ENCODE measurements at regions not wholly inside any gene's neighbourhood (a gene's known extent, or its start where the extent isn't known, plus 50 kb on each side); places are given as distances from the start of the nearest gene placed in this dataset.

DNA sequence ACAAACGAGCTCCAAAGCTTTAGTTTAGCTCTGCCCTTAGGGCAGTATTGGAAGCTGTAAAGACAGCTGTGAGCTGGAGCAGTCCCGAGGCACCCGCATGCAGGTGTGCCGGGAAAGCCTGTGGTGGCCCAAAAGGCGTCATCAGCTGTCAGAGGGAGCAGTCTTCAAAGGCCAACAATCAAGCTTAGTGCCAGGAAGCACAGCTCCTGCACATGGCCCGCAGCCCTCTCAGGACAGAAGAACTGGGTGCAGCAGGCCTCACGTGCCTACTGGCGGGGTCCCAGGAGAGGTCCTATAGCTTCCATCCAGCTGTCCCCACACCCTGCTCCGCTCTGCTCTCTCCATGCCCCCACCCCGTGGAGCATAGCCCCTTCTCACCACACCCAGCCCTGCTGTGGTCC, 92.2 kb upstream of the TRIM2 start:
- ChIA-PET POLR2A (no interaction called here), CTCF (no interaction called here)
- H3K36me3 ChIP-seq (ENCODE audit: control insufficient read depth, insufficient read depth, low read length) = no peaks in the 10 kb centered on the region
- TF ChIP-seq, protein P1, sequence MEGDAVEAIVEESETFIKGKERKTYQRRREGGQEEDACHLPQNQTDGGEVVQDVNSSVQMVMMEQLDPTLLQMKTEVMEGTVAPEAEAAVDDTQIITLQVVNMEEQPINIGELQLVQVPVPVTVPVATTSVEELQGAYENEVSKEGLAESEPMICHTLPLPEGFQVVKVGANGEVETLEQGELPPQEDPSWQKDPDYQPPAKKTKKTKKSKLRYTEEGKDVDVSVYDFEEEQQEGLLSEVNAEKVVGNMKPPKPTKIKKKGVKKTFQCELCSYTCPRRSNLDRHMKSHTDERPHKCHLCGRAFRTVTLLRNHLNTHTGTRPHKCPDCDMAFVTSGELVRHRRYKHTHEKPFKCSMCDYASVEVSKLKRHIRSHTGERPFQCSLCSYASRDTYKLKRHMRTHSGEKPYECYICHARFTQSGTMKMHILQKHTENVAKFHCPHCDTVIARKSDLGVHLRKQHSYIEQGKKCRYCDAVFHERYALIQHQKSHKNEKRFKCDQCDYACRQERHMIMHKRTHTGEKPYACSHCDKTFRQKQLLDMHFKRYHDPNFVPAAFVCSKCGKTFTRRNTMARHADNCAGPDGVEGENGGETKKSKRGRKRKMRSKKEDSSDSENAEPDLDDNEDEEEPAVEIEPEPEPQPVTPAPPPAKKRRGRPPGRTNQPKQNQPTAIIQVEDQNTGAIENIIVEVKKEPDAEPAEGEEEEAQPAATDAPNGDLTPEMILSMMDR (IDR thresholded peaks at IDR 0.05; ENCODE audit: insufficient read depth in 1 of 2, low read depth in 1 of 2, low read length in 1 of 2, severe bottlenecking in 1 of 2, unreplicated experiment in 1 of 2) = no peak
- Mint-ChIP-seq H3K4me3 (ENCODE audit: unreplicated experiment) (no peak overlapping the region), H3K27ac (ENCODE audit: unreplicated experiment) (no peak overlapping the region), H3K36me3 (ENCODE audit: insufficient read depth, unreplicated experiment) (no peaks in the 10 kb centered on the region), H3K27me3 (ENCODE audit: insufficient read depth, unreplicated experiment) (no peaks in the 10 kb centered on the region), H3K4me1 (ENCODE audit: low read depth, unreplicated experiment) (no peaks in the 10 kb centered on the region), H3K9me3 (ENCODE audit: unreplicated experiment) (no peaks in the 10 kb centered on the region)
- peaks cover 11% of the 10 kb centered on the region for H3K4me1 ChIP-seq
- no peak for DNase-seq
- no peaks in the 10 kb centered on the region for H3K27me3 ChIP-seq (replicated peaks; ENCODE audit: control insufficient read depth, insufficient read depth, low read length)
- no peak overlapping the region for H3K4me3 ChIP-seq (ENCODE audit: low read depth, low read length)
- intact Hi-C loops (cut with micrococcal nuclease; ENCODE audit: unreplicated experiment) = no loop called here
- no TSS peak for BruUV-seq (replicated peaks)
- H3K9me3 ChIP-seq = no peaks in the 10 kb centered on the region

GRCh38 chr4:153113061-153113837, 91.0 kb upstream of the TRIM2 start:
- Histone ChIP-seq H3K4me3 (ENCODE audit: low read depth, low read length) (no peak overlapping the region), H3K27me3 (replicated peaks; ENCODE audit: control insufficient read depth, insufficient read depth, low read length) (no peaks in the 10 kb centered on the region), H3K9me3 (no peaks in the 10 kb centered on the region), H3K36me3 (ENCODE audit: control insufficient read depth, insufficient read depth, low read length) (no peaks in the 10 kb centered on the region), H3K4me1 (peaks cover 11% of the 10 kb centered on the region)
- DNase-seq = no peak
- H3K27me3 Mint-ChIP-seq (ENCODE audit: insufficient read depth, unreplicated experiment) = no peaks in the 10 kb centered on the region
- no peaks in the 10 kb centered on the region for H3K9me3 Mint-ChIP-seq (ENCODE audit: unreplicated experiment)
- peaks cover 2% of the 10 kb centered on the region for H3K36me3 Mint-ChIP-seq (ENCODE audit: insufficient read depth, unreplicated experiment)
- POLR2A ChIA-PET = no interaction called here
- no peak overlapping the region for H3K27ac Mint-ChIP-seq (ENCODE audit: unreplicated experiment)
- intact Hi-C loops (cut with micrococcal nuclease; ENCODE audit: unreplicated experiment) = no loop called here
- H3K4me3 Mint-ChIP-seq (ENCODE audit: unreplicated experiment) = no peak overlapping the region
- no TSS peak for BruUV-seq (replicated peaks)
- no peaks in the 10 kb centered on the region for H3K4me1 Mint-ChIP-seq (ENCODE audit: low read depth, unreplicated experiment)
- CTCF ChIA-PET = no interaction called here
- TF ChIP-seq, protein P1 (IDR thresholded peaks at IDR 0.05; ENCODE audit: insufficient read depth in 1 of 2, low read depth in 1 of 2, low read length in 1 of 2, severe bottlenecking in 1 of 2, unreplicated experiment in 1 of 2) = no peak

- no peaks in the 10 kb centered on the region for H3K27me3 Mint-ChIP-seq (ENCODE audit: insufficient read depth, unreplicated experiment)
- TF ChIP-seq, protein P1 (IDR thresholded peaks at IDR 0.05; ENCODE audit: insufficient read depth in 1 of 2, low read depth in 1 of 2, low read length in 1 of 2, severe bottlenecking in 1 of 2, unreplicated experiment in 1 of 2) = no peak
- intact Hi-C loops (cut with micrococcal nuclease; ENCODE audit: unreplicated experiment) = no loop called here
- CTCF ChIA-PET = no interaction called here
- no peaks in the 10 kb centered on the region for H3K9me3 Mint-ChIP-seq (ENCODE audit: unreplicated experiment)
- H3K4me3 Mint-ChIP-seq (ENCODE audit: unreplicated experiment) = no peak overlapping the region
- Histone ChIP-seq H3K27me3 (replicated peaks; ENCODE audit: control insufficient read depth, insufficient read depth, low read length) (no peaks in the 10 kb centered on the region), H3K36me3 (ENCODE audit: control insufficient read depth, insufficient read depth, low read length) (no peaks in the 10 kb centered on the region), H3K4me1 (peaks cover 11% of the 10 kb centered on the region), H3K9me3 (no peaks in the 10 kb centered on the region), H3K4me3 (ENCODE audit: low read depth, low read length) (no peak overlapping the region)
- H3K36me3 Mint-ChIP-seq (ENCODE audit: insufficient read depth, unreplicated experiment) = peaks cover 5% of the 10 kb centered on the region
- DNase-seq = no peak
- H3K27ac Mint-ChIP-seq (ENCODE audit: unreplicated experiment) = no peak overlapping the region
- POLR2A ChIA-PET = no interaction called here
- no TSS peak for BruUV-seq (replicated peaks)
- H3K4me1 Mint-ChIP-seq (ENCODE audit: low read depth, unreplicated experiment) = no peaks in the 10 kb centered on the region
Observed at GRCh38 chr4:153113838-153114105, 90.5 kb upstream of the TRIM2 start.

All from Caco-2 (cell line).